ENCODE measurements at regions not wholly inside any gene's neighbourhood (a gene's known extent, or its start where the extent isn't known, plus 50 kb on each side); places are given as distances from the start of the nearest gene placed in this dataset.

DNA sequence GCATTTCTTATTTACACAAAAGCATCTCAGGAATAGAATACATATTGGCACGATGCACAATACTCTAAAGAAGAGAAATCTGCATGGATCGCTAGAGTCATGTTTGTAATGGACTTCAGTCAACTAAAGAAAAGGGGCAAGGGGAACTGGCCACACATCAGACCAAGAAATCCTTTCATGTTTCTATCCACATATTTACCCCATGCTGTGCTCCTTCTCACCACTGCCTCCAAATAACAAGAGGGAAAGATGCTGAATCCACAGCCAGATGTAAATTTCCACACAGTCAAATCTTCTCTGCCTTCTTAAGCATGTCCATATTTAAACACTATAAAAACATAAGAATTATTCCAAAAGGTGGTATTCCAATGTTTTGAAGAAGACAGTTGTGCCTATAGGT, 67.6 kb downstream of the COX18 start:
- Histone ChIP-seq H3K27me3 (replicated peaks; ENCODE audit: insufficient read depth, low read depth, low read length, poor library complexity) (no peaks in the 10 kb centered on the region), H3K27ac (ENCODE audit: low read depth, low read length, poor library complexity, severe bottlenecking) (no peak overlapping the region), H3K9me3 (ENCODE audit: low read depth, low read length, poor library complexity, severe bottlenecking) (no peaks in the 10 kb centered on the region), H3K4me3 (ENCODE audit: low read depth, low read length, poor library complexity, severe bottlenecking) (no peak overlapping the region), H3K4me1 (ENCODE audit: insufficient read depth, low read length, poor library complexity, severe bottlenecking) (no peaks in the 10 kb centered on the region), H3K36me3 (ENCODE audit: insufficient read depth, low read length, poor library complexity, severe bottlenecking) (no peaks in the 10 kb centered on the region)
- BruUV-seq (replicated peaks), result no TSS peak
- POLR2A ChIA-PET (ENCODE audit: low non-redundant PET), result no interaction called here
- DNase-seq (ENCODE audit: low spot score), result no peak
- CTCF ChIA-PET, result no interaction called here
- no peak for TF ChIP-seq EZH2 (IDR thresholded peaks at IDR 0.05; ENCODE audit: borderline replicate concordance, low read depth, low read length, poor library complexity, severe bottlenecking)
- TF ChIP-seq, protein P1, sequence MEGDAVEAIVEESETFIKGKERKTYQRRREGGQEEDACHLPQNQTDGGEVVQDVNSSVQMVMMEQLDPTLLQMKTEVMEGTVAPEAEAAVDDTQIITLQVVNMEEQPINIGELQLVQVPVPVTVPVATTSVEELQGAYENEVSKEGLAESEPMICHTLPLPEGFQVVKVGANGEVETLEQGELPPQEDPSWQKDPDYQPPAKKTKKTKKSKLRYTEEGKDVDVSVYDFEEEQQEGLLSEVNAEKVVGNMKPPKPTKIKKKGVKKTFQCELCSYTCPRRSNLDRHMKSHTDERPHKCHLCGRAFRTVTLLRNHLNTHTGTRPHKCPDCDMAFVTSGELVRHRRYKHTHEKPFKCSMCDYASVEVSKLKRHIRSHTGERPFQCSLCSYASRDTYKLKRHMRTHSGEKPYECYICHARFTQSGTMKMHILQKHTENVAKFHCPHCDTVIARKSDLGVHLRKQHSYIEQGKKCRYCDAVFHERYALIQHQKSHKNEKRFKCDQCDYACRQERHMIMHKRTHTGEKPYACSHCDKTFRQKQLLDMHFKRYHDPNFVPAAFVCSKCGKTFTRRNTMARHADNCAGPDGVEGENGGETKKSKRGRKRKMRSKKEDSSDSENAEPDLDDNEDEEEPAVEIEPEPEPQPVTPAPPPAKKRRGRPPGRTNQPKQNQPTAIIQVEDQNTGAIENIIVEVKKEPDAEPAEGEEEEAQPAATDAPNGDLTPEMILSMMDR (conservative IDR thresholded peaks at IDR 0.05; ENCODE audit: low read depth, low read length), result no peak
- intact Hi-C loops (cut with micrococcal nuclease; ENCODE audit: unreplicated experiment), result no loop called here

DNA sequence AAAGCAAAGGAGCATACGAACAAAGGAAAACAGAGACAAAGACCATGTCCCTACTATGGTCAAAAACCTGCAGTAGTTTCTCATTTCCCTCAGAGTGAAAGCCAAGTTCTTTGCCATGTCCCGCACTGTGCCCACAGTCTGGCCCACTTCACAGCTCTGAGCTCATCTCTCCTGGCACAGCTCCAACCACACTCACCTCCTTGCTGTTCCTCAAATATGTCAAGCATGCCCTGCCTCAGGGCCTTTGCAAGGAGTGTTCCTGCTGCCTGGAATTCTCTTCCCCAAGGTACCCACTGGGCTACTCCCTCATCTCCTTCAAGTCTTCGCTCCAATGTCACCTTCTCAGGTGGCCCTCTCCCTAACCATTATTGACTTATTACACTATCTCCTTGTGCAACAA, 72.1 kb downstream of the COX18 start:
- intact Hi-C loops (cut with micrococcal nuclease; ENCODE audit: unreplicated experiment), result no loop called here
- no TSS peak for BruUV-seq (replicated peaks)
- POLR2A ChIA-PET (ENCODE audit: low non-redundant PET), result no interaction called here
- H3K4me3 ChIP-seq (ENCODE audit: low read depth, low read length, poor library complexity, severe bottlenecking), result no peak overlapping the region
- no peaks in the 10 kb centered on the region for H3K27me3 ChIP-seq (replicated peaks; ENCODE audit: insufficient read depth, low read depth, low read length, poor library complexity)
- no peaks in the 10 kb centered on the region for H3K4me1 ChIP-seq (ENCODE audit: insufficient read depth, low read length, poor library complexity, severe bottlenecking)
- TF ChIP-seq, protein P1 (conservative IDR thresholded peaks at IDR 0.05; ENCODE audit: low read depth, low read length), result no peak
- no peak for TF ChIP-seq EZH2 (IDR thresholded peaks at IDR 0.05; ENCODE audit: borderline replicate concordance, low read depth, low read length, poor library complexity, severe bottlenecking)
- H3K27ac ChIP-seq (ENCODE audit: low read depth, low read length, poor library complexity, severe bottlenecking), result no peak overlapping the region
- no peaks in the 10 kb centered on the region for H3K9me3 ChIP-seq (ENCODE audit: low read depth, low read length, poor library complexity, severe bottlenecking)
- CTCF ChIA-PET, result no interaction called here
- DNase-seq (ENCODE audit: low spot score), result no peak
- H3K36me3 ChIP-seq (ENCODE audit: insufficient read depth, low read length, poor library complexity, severe bottlenecking), result no peaks in the 10 kb centered on the region

DNA sequence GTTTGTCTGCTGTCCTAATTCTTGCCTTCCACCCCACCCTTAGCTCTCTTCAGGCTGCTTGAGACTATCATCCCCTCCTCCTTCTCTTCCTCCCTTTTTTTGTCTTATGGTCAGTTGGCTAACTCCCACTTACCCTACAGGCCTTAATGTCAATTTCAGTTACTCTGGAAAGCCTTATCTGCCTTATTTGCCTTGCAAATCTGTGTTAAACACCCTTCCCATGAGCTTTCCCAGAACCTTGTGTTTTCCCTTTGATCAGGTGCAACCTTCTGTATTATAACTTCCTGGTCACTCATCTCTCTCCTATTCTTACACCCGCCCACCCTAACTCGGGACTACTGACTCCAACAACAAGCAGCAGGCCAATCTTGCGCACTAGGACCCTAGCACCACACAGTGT, 74.8 kb downstream of the COX18 start:
- ChIA-PET CTCF (no interaction called here), POLR2A (ENCODE audit: low non-redundant PET) (no interaction called here)
- no peaks in the 10 kb centered on the region for H3K36me3 ChIP-seq (ENCODE audit: insufficient read depth, low read length, poor library complexity, severe bottlenecking)
- no peak for TF ChIP-seq EZH2 (IDR thresholded peaks at IDR 0.05; ENCODE audit: borderline replicate concordance, low read depth, low read length, poor library complexity, severe bottlenecking)
- TF ChIP-seq, protein P1 (conservative IDR thresholded peaks at IDR 0.05; ENCODE audit: low read depth, low read length), result no peak
- no peak overlapping the region for H3K27ac ChIP-seq (ENCODE audit: low read depth, low read length, poor library complexity, severe bottlenecking)
- H3K4me1 ChIP-seq (ENCODE audit: insufficient read depth, low read length, poor library complexity, severe bottlenecking), result no peaks in the 10 kb centered on the region
- H3K4me3 ChIP-seq (ENCODE audit: low read depth, low read length, poor library complexity, severe bottlenecking), result no peak overlapping the region
- H3K27me3 ChIP-seq (replicated peaks; ENCODE audit: insufficient read depth, low read depth, low read length, poor library complexity), result no peaks in the 10 kb centered on the region
- intact Hi-C loops (cut with micrococcal nuclease; ENCODE audit: unreplicated experiment), result no loop called here
- no peak for DNase-seq (ENCODE audit: low spot score)
- no TSS peak for BruUV-seq (replicated peaks)
- H3K9me3 ChIP-seq (ENCODE audit: low read depth, low read length, poor library complexity, severe bottlenecking), result no peaks in the 10 kb centered on the region
